ENCODE measurements at regions not wholly inside any gene's neighbourhood (a gene's known extent, or its start where the extent isn't known, plus 50 kb on each side); places are given as distances from the start of the nearest gene placed in this dataset.

DNA sequence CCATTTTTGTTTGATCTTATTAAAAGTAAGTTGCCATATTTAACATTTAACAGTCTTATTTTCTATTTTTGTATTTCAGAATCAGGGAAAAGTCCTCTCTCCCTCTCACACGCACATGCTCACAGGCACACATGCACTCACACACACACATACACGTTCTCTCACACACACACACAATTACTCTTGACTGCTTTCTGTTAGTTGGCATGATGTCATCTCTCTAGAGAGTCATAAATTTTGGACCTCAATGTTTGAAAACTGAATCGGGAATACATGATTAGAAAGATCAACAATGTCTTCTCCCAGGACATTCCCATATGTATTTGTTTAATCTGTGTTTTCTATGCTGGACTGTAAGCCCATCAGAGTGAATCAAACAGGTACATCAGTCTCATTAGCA is 165.7 kb upstream of the AHR start:
- TF ChIP-seq, protein P1, sequence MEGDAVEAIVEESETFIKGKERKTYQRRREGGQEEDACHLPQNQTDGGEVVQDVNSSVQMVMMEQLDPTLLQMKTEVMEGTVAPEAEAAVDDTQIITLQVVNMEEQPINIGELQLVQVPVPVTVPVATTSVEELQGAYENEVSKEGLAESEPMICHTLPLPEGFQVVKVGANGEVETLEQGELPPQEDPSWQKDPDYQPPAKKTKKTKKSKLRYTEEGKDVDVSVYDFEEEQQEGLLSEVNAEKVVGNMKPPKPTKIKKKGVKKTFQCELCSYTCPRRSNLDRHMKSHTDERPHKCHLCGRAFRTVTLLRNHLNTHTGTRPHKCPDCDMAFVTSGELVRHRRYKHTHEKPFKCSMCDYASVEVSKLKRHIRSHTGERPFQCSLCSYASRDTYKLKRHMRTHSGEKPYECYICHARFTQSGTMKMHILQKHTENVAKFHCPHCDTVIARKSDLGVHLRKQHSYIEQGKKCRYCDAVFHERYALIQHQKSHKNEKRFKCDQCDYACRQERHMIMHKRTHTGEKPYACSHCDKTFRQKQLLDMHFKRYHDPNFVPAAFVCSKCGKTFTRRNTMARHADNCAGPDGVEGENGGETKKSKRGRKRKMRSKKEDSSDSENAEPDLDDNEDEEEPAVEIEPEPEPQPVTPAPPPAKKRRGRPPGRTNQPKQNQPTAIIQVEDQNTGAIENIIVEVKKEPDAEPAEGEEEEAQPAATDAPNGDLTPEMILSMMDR (IDR thresholded peaks at IDR 0.05) = no peak
- no peak for TF ChIP-seq RFX5 (IDR thresholded peaks at IDR 0.05)
- TF ChIP-seq, protein P2, sequence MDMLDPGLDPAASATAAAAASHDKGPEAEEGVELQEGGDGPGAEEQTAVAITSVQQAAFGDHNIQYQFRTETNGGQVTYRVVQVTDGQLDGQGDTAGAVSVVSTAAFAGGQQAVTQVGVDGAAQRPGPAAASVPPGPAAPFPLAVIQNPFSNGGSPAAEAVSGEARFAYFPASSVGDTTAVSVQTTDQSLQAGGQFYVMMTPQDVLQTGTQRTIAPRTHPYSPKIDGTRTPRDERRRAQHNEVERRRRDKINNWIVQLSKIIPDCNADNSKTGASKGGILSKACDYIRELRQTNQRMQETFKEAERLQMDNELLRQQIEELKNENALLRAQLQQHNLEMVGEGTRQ (IDR thresholded peaks at IDR 0.05) = no peak
- no peak for TF ChIP-seq RCOR1 (IDR thresholded peaks at IDR 0.05; ENCODE audit: low read depth, low read length)
- TF ChIP-seq MAZ (IDR thresholded peaks at IDR 0.05; ENCODE audit: borderline replicate concordance, low read depth, low read length) = no peak
- TF ChIP-seq MYC (IDR thresholded peaks at IDR 0.05; ENCODE audit: borderline replicate concordance, low read length) = no peak
